ENCODE measurements at regions not wholly inside any gene's neighbourhood (a gene's known extent, or its start where the extent isn't known, plus 50 kb on each side); places are given as distances from the start of the nearest gene placed in this dataset.

DNA sequence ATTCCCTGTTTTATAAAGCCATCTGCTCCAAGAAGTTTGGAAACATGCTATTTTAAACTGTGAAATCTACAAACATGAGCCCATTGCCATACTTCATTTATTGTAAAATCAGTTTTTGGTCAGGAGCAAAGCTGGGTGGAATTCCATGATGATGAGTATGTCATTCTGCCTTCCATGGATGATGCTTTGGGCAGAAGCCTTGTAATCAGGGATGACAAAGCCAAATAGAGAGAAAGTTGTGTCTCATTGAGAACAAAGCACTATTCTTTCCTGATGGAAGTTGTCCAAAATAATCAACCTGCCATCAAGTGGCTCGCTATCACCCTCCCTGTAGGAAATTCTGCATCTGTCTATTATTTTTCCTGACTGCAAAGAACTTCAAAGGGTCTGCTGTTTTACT, 313.0 kb upstream of the DEFB112 start:
- TF ChIP-seq, protein P1, sequence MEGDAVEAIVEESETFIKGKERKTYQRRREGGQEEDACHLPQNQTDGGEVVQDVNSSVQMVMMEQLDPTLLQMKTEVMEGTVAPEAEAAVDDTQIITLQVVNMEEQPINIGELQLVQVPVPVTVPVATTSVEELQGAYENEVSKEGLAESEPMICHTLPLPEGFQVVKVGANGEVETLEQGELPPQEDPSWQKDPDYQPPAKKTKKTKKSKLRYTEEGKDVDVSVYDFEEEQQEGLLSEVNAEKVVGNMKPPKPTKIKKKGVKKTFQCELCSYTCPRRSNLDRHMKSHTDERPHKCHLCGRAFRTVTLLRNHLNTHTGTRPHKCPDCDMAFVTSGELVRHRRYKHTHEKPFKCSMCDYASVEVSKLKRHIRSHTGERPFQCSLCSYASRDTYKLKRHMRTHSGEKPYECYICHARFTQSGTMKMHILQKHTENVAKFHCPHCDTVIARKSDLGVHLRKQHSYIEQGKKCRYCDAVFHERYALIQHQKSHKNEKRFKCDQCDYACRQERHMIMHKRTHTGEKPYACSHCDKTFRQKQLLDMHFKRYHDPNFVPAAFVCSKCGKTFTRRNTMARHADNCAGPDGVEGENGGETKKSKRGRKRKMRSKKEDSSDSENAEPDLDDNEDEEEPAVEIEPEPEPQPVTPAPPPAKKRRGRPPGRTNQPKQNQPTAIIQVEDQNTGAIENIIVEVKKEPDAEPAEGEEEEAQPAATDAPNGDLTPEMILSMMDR (IDR thresholded peaks at IDR 0.05; ENCODE audit: insufficient read depth in 1 of 2, low read depth in 1 of 2, low read length in 1 of 2, severe bottlenecking in 1 of 2, unreplicated experiment in 1 of 2): no peak
- no peak for DNase-seq
- H3K27me3 ChIP-seq (replicated peaks; ENCODE audit: control insufficient read depth, insufficient read depth, low read length): no peaks in the 10 kb centered on the region
- no peak overlapping the region for H3K27ac Mint-ChIP-seq (ENCODE audit: unreplicated experiment)
- intact Hi-C loops (cut with micrococcal nuclease; ENCODE audit: unreplicated experiment): no loop called here
- BruUV-seq (replicated peaks): no TSS peak
- no peaks in the 10 kb centered on the region for H3K9me3 ChIP-seq
- H3K4me3 Mint-ChIP-seq (ENCODE audit: unreplicated experiment): no peak overlapping the region
- ChIA-PET POLR2A (no interaction called here), CTCF (no interaction called here)
- H3K4me1 Mint-ChIP-seq (ENCODE audit: low read depth, unreplicated experiment): no peaks in the 10 kb centered on the region
- no peaks in the 10 kb centered on the region for H3K36me3 Mint-ChIP-seq (ENCODE audit: insufficient read depth, unreplicated experiment)
- no peaks in the 10 kb centered on the region for H3K4me1 ChIP-seq
- no peak overlapping the region for H3K4me3 ChIP-seq (ENCODE audit: low read depth, low read length)
- no peaks in the 10 kb centered on the region for H3K27me3 Mint-ChIP-seq (ENCODE audit: insufficient read depth, unreplicated experiment)
- H3K36me3 ChIP-seq (ENCODE audit: control insufficient read depth, insufficient read depth, low read length): no peaks in the 10 kb centered on the region
- H3K9me3 Mint-ChIP-seq (ENCODE audit: unreplicated experiment): no peaks in the 10 kb centered on the region

DNA sequence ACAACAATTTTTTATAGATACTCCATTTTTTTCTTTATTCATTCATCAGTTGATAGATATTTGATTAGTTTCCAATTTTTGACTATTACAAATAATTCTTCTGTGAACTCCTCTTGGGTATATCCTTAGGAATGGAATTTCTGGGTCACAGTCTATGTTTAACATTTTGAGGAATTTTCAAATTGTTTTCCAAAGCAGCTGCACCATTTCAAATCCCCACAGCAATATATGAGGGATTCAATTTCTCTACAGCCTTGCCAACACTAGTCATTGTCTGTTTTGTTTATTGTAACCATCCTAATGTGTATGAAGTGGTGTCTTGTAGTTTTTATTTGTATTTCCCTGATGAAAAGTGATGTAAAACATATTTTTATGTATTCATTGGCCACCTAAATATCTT, 320.3 kb upstream of the DEFB112 start:
- Histone ChIP-seq H3K36me3 (ENCODE audit: control insufficient read depth, insufficient read depth, low read length) (no peaks in the 10 kb centered on the region), H3K9me3 (no peaks in the 10 kb centered on the region), H3K4me1 (no peaks in the 10 kb centered on the region), H3K4me3 (ENCODE audit: low read depth, low read length) (no peak overlapping the region), H3K27me3 (replicated peaks; ENCODE audit: control insufficient read depth, insufficient read depth, low read length) (no peaks in the 10 kb centered on the region)
- Mint-ChIP-seq H3K4me1 (ENCODE audit: low read depth, unreplicated experiment) (no peaks in the 10 kb centered on the region), H3K9me3 (ENCODE audit: unreplicated experiment) (no peaks in the 10 kb centered on the region), H3K27me3 (ENCODE audit: insufficient read depth, unreplicated experiment) (no peaks in the 10 kb centered on the region), H3K27ac (ENCODE audit: unreplicated experiment) (no peak overlapping the region), H3K36me3 (ENCODE audit: insufficient read depth, unreplicated experiment) (no peaks in the 10 kb centered on the region), H3K4me3 (ENCODE audit: unreplicated experiment) (no peak overlapping the region)
- BruUV-seq (replicated peaks): no TSS peak
- ChIA-PET CTCF (no interaction called here), POLR2A (no interaction called here)
- TF ChIP-seq, protein P1 (IDR thresholded peaks at IDR 0.05; ENCODE audit: insufficient read depth in 1 of 2, low read depth in 1 of 2, low read length in 1 of 2, severe bottlenecking in 1 of 2, unreplicated experiment in 1 of 2): no peak
- no peak for DNase-seq
- intact Hi-C loops (cut with micrococcal nuclease; ENCODE audit: unreplicated experiment): no loop called here

DNA sequence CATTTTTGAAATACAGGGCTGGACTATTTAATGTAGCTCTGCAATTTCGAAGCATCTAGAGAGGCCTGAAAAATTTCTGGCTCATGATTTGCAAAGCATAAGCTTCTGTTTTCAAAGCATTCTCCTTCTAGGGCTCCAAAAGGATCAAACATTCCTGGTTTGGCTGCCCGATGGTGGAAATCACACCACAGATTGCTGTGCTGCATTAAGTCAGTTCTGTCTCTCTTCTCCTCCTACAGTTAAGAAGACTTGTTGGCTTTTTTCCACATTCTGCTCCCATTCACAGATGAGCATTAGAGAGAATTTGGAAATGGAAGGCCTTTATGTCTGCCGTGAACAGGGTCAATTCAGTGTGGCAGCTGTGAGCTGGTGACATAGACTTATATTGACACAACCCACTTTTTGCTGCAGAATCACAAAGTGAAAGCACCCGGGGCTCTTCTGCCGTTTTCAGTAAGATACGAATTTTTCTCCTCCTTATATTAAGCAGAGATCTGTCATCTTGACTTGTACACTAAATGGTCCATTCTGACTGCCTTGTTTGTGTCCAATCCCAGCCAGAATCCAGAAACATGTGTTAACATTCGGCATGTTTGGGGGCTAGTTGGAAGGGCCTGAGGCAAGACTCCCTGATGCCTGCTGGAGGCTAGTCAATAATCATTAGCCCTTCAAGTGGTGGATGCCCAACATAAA, 330.8 kb upstream of the DEFB112 start:
- CTCF ChIA-PET: no interaction called here
- no peaks in the 10 kb centered on the region for H3K36me3 ChIP-seq (ENCODE audit: control insufficient read depth, insufficient read depth, low read length)
- no TSS peak for BruUV-seq (replicated peaks)
- Mint-ChIP-seq H3K36me3 (ENCODE audit: insufficient read depth, unreplicated experiment) (no peaks in the 10 kb centered on the region), H3K9me3 (ENCODE audit: unreplicated experiment) (peaks cover 8% of the 10 kb centered on the region), H3K4me1 (ENCODE audit: low read depth, unreplicated experiment) (no peaks in the 10 kb centered on the region), H3K27me3 (ENCODE audit: insufficient read depth, unreplicated experiment) (no peaks in the 10 kb centered on the region), H3K4me3 (ENCODE audit: unreplicated experiment) (no peak overlapping the region), H3K27ac (ENCODE audit: unreplicated experiment) (no peak overlapping the region)
- H3K4me1 ChIP-seq: no peaks in the 10 kb centered on the region
- no peak overlapping the region for H3K4me3 ChIP-seq (ENCODE audit: low read depth, low read length)
- no peaks in the 10 kb centered on the region for H3K9me3 ChIP-seq
- TF ChIP-seq, protein P1 (IDR thresholded peaks at IDR 0.05; ENCODE audit: insufficient read depth in 1 of 2, low read depth in 1 of 2, low read length in 1 of 2, severe bottlenecking in 1 of 2, unreplicated experiment in 1 of 2): no peak
- intact Hi-C loops (cut with micrococcal nuclease; ENCODE audit: unreplicated experiment): no loop called here
- H3K27me3 ChIP-seq (replicated peaks; ENCODE audit: control insufficient read depth, insufficient read depth, low read length): no peaks in the 10 kb centered on the region
- DNase-seq: no peak
- POLR2A ChIA-PET: no interaction called here
